Eye (tissue), 1 donor: ENCODE measurements at regions not wholly inside any gene's neighbourhood (a gene's known extent, or its start where the extent isn't known, plus 50 kb on each side); places are given as distances from the start of the nearest gene placed in this dataset.
A peak's percentile ranks its signal among the peaks of the same experiment; 100 is the strongest.

Source experiments
- DNase-seq: peaks from one replicate; pipeline ENCODE4 v3.0.0-alpha.2; 2015

- no peak for DNase-seq
These were observed 531.7 kb downstream of the BRD1 start for GRCh38 chr22:49295851-49296560.

GRCh38 chr22:49295465-49295743, 532.3 kb downstream of the BRD1 start:
- no peak for DNase-seq

GRCh38 chr22:49294656-49295464, 532.8 kb downstream of the BRD1 start:
- no peak for DNase-seq

GRCh38 chr22:49292909-49293308, 534.8 kb downstream of the BRD1 start:
- no peak for DNase-seq

- DNase-seq: no peak
These were observed 535.9 kb downstream of the BRD1 start for GRCh38 chr22:49291781-49292180.

- peak; percentile 22 for DNase-seq
These were observed 536.5 kb downstream of the BRD1 start for GRCh38 chr22:49291169-49291568.

GRCh38 chr22:49290711-49291110, 537.0 kb downstream of the BRD1 start:
- DNase-seq: no peak

GRCh38 chr22:49289822-49290679, 537.6 kb downstream of the BRD1 start:
- peak; percentile 41 for DNase-seq

- peak; percentile 54 for DNase-seq
These were observed 541.4 kb downstream of the BRD1 start for GRCh38 chr22:49286181-49286760.

- DNase-seq: no peak
These were observed 542.7 kb downstream of the BRD1 start for GRCh38 chr22:49284931-49285330.

GRCh38 chr22:49284056-49284784, 543.5 kb downstream of the BRD1 start:
- peak; percentile 50 for DNase-seq

- no peak for DNase-seq
These were observed 545.1 kb downstream of the BRD1 start for GRCh38 chr22:49282596-49282995.

GRCh38 chr22:49281467-49282340, 546.0 kb downstream of the BRD1 start:
- DNase-seq: no peak

- DNase-seq: peak; percentile 45
These were observed 549.3 kb downstream of the BRD1 start for GRCh38 chr22:49278340-49278739.

GRCh38 chr22:49276567-49276966, 551.1 kb downstream of the BRD1 start:
- DNase-seq: no peak

GRCh38 chr22:49274754-49275380, 552.8 kb downstream of the BRD1 start:
- no peak for DNase-seq

GRCh38 chr22:49272546-49273125, 555.0 kb downstream of the BRD1 start:
- DNase-seq: peak; percentile 42

- no peak for DNase-seq
These were observed 555.8 kb downstream of the BRD1 start for GRCh38 chr22:49271831-49272230.

GRCh38 chr22:49271369-49271727, 556.3 kb downstream of the BRD1 start:
- DNase-seq: no peak

GRCh38 chr22:49270595-49271368, 556.9 kb downstream of the BRD1 start:
- no peak for DNase-seq
